HEK293 (cell line): ENCODE measurements at regions not wholly inside any gene's neighbourhood (a gene's known extent, or its start where the extent isn't known, plus 50 kb on each side); places are given as distances from the start of the nearest gene placed in this dataset.

ENCODE experiments used
- SETDB1 ChIP-seq: IDR thresholded peaks from one replicate; pipeline ENCODE4 v1.6.1; 2017; ENCODE audit warnings: mild to moderate bottlenecking, low read length, moderate library complexity, mixed read lengths; ENCODE audit not compliant: insufficient read length
- ZNF146 ChIP-seq: fragments of 450-650 bp; formaldehyde crosslinking; IDR thresholded peaks from 2 replicates; pipeline ENCODE4 v1.5.1; 2016; ENCODE audit warnings: missing biosample characterization, missing genetic modification characterization
- ZNF223 ChIP-seq: fragments of 450-650 bp; formaldehyde crosslinking; IDR thresholded peaks from 2 replicates; pipeline ENCODE4 v1.5.1; 2016; ENCODE audit warnings: missing biosample characterization, missing genetic modification characterization
- ZNF274 ChIP-seq, 2 experiments: fragments of 200-500 bp in 1 of 2; fragments of 450-650 bp in 1 of 2; sonication (Bioruptor generic) in 1 of 2; formaldehyde crosslinking in 1 of 2; IDR thresholded peaks; 2 replicates each; pipeline versions ENCODE4 v1.5.1 to v1.6.1; 2014 to 2016; ENCODE audit warnings: borderline replicate concordance in 1 of 2, inconsistent platforms in 1 of 2, low read length in 1 of 2, missing biosample characterization in 1 of 2, missing genetic modification characterization in 1 of 2
- ZNF350 ChIP-seq: fragments of 450-650 bp; formaldehyde crosslinking; IDR thresholded peaks from 2 replicates; pipeline ENCODE4 v1.5.0; 2017; ENCODE audit warnings: missing biosample characterization, mild to moderate bottlenecking, missing genetic modification characterization
- ZNF707 ChIP-seq: fragments of 450-650 bp; formaldehyde crosslinking; IDR thresholded peaks from 2 replicates; pipeline ENCODE4 v1.5.1; 2016; ENCODE audit warnings: missing biosample characterization, missing genetic modification characterization
- ZNF830 ChIP-seq: fragments of 450-650 bp; IDR thresholded peaks from 2 replicates; pipeline ENCODE4 v1.5.0; 2018; ENCODE audit warnings: missing biosample characterization, missing genetic modification characterization, low read depth, mild to moderate bottlenecking, moderate library complexity
- TF ChIP-seq, protein P1 (sequence below): fragments of 450-650 bp; formaldehyde crosslinking; IDR thresholded peaks from 2 replicates; pipeline ENCODE4 v1.5.1; 2016; ENCODE audit warnings: missing biosample characterization, missing genetic modification characterization
- TF ChIP-seq, protein P2 (sequence below): fragments of 450-650 bp; formaldehyde crosslinking; IDR thresholded peaks from 2 replicates; pipeline ENCODE4 v1.5.1; 2016; ENCODE audit warnings: missing biosample characterization, missing genetic modification characterization
- TF ChIP-seq, protein P3 (sequence below): fragments of 450-650 bp; formaldehyde crosslinking; IDR thresholded peaks from 2 replicates; pipeline ENCODE4 v1.5.1; 2016; ENCODE audit warnings: missing biosample characterization, missing genetic modification characterization
- TF ChIP-seq, protein P4 (sequence below): fragments of 450-650 bp; IDR thresholded peaks from 2 replicates; pipeline ENCODE4 v1.5.1; 2018; ENCODE audit warnings: missing biosample characterization, mild to moderate bottlenecking, missing genetic modification characterization

DNA sequence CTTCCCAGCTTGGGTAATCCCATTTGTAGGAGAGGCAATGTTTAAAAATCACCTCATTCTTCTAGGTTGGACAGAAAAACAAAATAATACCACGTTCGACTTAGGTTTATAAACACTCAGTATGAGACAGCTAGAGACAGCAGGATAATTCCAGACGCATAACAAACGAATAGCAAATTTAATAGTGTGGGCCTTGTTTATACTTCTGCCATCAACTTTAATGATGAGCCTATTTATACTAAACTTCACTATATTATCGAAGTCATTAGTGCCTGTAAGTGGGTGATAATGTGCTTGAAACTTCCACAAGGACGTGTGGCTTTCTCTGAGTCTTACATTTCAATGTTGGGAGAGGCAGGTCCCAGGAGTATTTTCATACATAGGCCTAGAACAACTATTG lies 255.7 kb upstream of the PPARGC1A start:
- TF ChIP-seq, protein P1, sequence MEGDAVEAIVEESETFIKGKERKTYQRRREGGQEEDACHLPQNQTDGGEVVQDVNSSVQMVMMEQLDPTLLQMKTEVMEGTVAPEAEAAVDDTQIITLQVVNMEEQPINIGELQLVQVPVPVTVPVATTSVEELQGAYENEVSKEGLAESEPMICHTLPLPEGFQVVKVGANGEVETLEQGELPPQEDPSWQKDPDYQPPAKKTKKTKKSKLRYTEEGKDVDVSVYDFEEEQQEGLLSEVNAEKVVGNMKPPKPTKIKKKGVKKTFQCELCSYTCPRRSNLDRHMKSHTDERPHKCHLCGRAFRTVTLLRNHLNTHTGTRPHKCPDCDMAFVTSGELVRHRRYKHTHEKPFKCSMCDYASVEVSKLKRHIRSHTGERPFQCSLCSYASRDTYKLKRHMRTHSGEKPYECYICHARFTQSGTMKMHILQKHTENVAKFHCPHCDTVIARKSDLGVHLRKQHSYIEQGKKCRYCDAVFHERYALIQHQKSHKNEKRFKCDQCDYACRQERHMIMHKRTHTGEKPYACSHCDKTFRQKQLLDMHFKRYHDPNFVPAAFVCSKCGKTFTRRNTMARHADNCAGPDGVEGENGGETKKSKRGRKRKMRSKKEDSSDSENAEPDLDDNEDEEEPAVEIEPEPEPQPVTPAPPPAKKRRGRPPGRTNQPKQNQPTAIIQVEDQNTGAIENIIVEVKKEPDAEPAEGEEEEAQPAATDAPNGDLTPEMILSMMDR (tag by site-specific recombination) = no peak
- no peak for TF ChIP-seq ZNF350 (tag by site-specific recombination)
- TF ChIP-seq ZNF707 (tag by site-specific recombination) = no peak
- TF ChIP-seq ZNF274 (IDR thresholded peaks at IDR 0.05; ENCODE audit: low read length) = no peak
- TF ChIP-seq ZNF274 (tag by site-specific recombination; IDR thresholded peaks at IDR 0.05; ENCODE audit: borderline replicate concordance) = no peak
- no peak for TF ChIP-seq SETDB1
- TF ChIP-seq, protein P2, sequence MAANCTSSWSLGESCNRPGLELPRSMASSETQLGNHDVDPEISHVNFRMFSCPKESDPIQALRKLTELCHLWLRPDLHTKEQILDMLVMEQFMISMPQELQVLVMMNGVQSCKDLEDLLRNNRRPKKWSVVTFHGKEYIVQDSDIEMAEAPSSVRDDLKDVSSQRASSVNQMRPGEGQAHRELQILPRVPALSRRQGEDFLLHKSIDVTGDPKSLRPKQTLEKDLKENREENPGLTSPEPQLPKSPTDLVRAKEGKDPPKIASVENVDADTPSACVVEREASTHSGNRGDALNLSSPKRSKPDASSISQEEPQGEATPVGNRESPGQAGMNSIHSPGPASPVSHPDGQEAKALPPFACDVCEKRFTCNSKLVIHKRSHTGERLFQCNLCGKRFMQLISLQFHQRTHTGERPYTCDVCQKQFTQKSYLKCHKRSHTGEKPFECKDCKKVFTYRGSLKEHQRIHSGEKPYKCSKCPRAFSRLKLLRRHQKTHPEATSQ (tag by site-specific recombination) = no peak
- TF ChIP-seq, protein P3, sequence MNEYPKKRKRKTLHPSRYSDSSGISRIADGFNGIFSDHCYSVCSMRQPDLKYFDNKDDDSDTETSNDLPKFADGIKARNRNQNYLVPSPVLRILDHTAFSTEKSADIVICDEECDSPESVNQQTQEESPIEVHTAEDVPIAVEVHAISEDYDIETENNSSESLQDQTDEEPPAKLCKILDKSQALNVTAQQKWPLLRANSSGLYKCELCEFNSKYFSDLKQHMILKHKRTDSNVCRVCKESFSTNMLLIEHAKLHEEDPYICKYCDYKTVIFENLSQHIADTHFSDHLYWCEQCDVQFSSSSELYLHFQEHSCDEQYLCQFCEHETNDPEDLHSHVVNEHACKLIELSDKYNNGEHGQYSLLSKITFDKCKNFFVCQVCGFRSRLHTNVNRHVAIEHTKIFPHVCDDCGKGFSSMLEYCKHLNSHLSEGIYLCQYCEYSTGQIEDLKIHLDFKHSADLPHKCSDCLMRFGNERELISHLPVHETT (tag by site-specific recombination) = no peak
- TF ChIP-seq, protein P4, sequence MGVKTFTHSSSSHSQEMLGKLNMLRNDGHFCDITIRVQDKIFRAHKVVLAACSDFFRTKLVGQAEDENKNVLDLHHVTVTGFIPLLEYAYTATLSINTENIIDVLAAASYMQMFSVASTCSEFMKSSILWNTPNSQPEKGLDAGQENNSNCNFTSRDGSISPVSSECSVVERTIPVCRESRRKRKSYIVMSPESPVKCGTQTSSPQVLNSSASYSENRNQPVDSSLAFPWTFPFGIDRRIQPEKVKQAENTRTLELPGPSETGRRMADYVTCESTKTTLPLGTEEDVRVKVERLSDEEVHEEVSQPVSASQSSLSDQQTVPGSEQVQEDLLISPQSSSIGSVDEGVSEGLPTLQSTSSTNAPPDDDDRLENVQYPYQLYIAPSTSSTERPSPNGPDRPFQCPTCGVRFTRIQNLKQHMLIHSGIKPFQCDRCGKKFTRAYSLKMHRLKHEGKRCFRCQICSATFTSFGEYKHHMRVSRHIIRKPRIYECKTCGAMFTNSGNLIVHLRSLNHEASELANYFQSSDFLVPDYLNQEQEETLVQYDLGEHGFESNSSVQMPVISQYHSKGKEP (tag by site-specific recombination) = no peak
- TF ChIP-seq ZNF223 = no peak
- no peak for TF ChIP-seq ZNF146
- TF ChIP-seq ZNF830 (tag by site-specific recombination) = no peak
